Renal cortical epithelial cell (primary cell): ENCODE measurements at regions not wholly inside any gene's neighbourhood (a gene's known extent, or its start where the extent isn't known, plus 50 kb on each side); places are given as distances from the start of the nearest gene placed in this dataset.
"Not testable (repeated sequence)": the region's sequence is repeated elsewhere in the genome, so short reads cannot be mapped to it uniquely, and the experiment has no call there.

Experiments used
- DNase-seq: peaks from one replicate; pipeline ENCODE4 v3.0.0-alpha.2; 2011; ENCODE audit warnings: low read depth

GRCh38 chr2:16464641-16465040 is 201.0 kb downstream of the CYRIA start:
- no peak for DNase-seq

- DNase-seq = peak; percentile 11
These were observed 202.7 kb downstream of the CYRIA start for GRCh38 chr2:16462958-16463357.

GRCh38 chr2:16461672-16462071 is 204.0 kb downstream of the CYRIA start:
- no peak for DNase-seq

- no peak for DNase-seq
These were observed 206.0 kb downstream of the CYRIA start for GRCh38 chr2:16459606-16460005.

- DNase-seq = no peak
These were observed 211.0 kb downstream of the CYRIA start for GRCh38 chr2:16454621-16455020.

- no peak for DNase-seq
These were observed 213.5 kb downstream of the CYRIA start for GRCh38 chr2:16452123-16452522.

- DNase-seq = no peak
These were observed 218.9 kb downstream of the CYRIA start for GRCh38 chr2:16446706-16447105.

GRCh38 chr2:16442971-16443370 is 222.7 kb downstream of the CYRIA start:
- DNase-seq = no peak

- no peak for DNase-seq
These were observed 224.2 kb downstream of the CYRIA start for GRCh38 chr2:16441431-16441830.

GRCh38 chr2:16440898-16441297 is 224.7 kb downstream of the CYRIA start:
- no peak for DNase-seq

- DNase-seq = no peak
These were observed 226.9 kb downstream of the CYRIA start for GRCh38 chr2:16438613-16439321.

GRCh38 chr2:16437189-16437588 is 228.4 kb downstream of the CYRIA start:
- no peak for DNase-seq

GRCh38 chr2:16434393-16434792 is 231.2 kb downstream of the CYRIA start:
- DNase-seq = no peak

- DNase-seq = no peak
These were observed 234.8 kb downstream of the CYRIA start for GRCh38 chr2:16430846-16431245.

GRCh38 chr2:16429431-16430145 is 236.0 kb downstream of the CYRIA start:
- DNase-seq = no peak

GRCh38 chr2:16429002-16429401 is 236.6 kb downstream of the CYRIA start:
- no peak for DNase-seq

- DNase-seq = peak; percentile 42
These were observed 239.9 kb downstream of the CYRIA start for GRCh38 chr2:16425462-16426336.

GRCh38 chr2:16420421-16420820 is 245.2 kb downstream of the CYRIA start:
- no peak for DNase-seq

GRCh38 chr2:16417726-16418125 is 247.9 kb downstream of the CYRIA start:
- DNase-seq = no peak

GRCh38 chr2:16416651-16417050 is 249.0 kb downstream of the CYRIA start:
- no peak for DNase-seq

GRCh38 chr2:16415861-16416260 is 249.8 kb downstream of the CYRIA start:
- not testable (repeated sequence) for DNase-seq

- DNase-seq = no peak
These were observed 251.7 kb downstream of the CYRIA start for GRCh38 chr2:16413947-16414346.

GRCh38 chr2:16413285-16413684 is 252.3 kb downstream of the CYRIA start:
- no peak for DNase-seq
